Skeletal muscle tissue (tissue), 3 donors: ENCODE measurements at regions not wholly inside any gene's neighbourhood (a gene's known extent, or its start where the extent isn't known, plus 50 kb on each side); places are given as distances from the start of the nearest gene placed in this dataset.
"Not testable (repeated sequence)": the region's sequence is repeated elsewhere in the genome, so short reads cannot be mapped to it uniquely, and the experiment has no call there.

ENCODE experiments used
- H3K27ac ChIP-seq: one replicate; pipeline ENCODE4 v1.7.0; 2013; ENCODE audit warnings: mild to moderate bottlenecking, low read depth, low read length, inconsistent platforms
- H3K27me3 ChIP-seq, 3 donors: one replicate each; pipeline ENCODE4 v1.7.0; 2013; ENCODE audit warnings: low read length in 3 of 3; ENCODE audit not compliant: control insufficient read depth in 3 of 3, insufficient read depth in 3 of 3
- H3K36me3 ChIP-seq, 3 donors: one replicate each; pipeline ENCODE4 v1.7.0; 2013; ENCODE audit warnings: low read length in 3 of 3; ENCODE audit not compliant: control insufficient read depth in 3 of 3, insufficient read depth in 3 of 3
- H3K4me1 ChIP-seq, 3 donors: one replicate each; pipeline ENCODE4 v1.7.0; 2013; ENCODE audit warnings: low read length in 3 of 3, mild to moderate bottlenecking in 3 of 3; ENCODE audit not compliant: control insufficient read depth in 3 of 3, insufficient read depth in 3 of 3
- H3K4me3 ChIP-seq, 3 donors: one replicate each; pipeline ENCODE4 v1.7.0; 2013; ENCODE audit warnings: low read length in 3 of 3
- H3K9ac ChIP-seq, 3 donors: one replicate each; pipeline ENCODE4 v1.7.0; 2013; ENCODE audit warnings: low read length in 3 of 3, mild to moderate bottlenecking in 3 of 3, moderate library complexity in 2 of 3, low read depth in 1 of 3
- H3K9me3 ChIP-seq, 3 donors: one replicate each; pipeline ENCODE4 v1.7.0; 2013; ENCODE audit warnings: low read length in 3 of 3; ENCODE audit not compliant: control insufficient read depth in 3 of 3
- donor health status: Osteomylitis.

DNA sequence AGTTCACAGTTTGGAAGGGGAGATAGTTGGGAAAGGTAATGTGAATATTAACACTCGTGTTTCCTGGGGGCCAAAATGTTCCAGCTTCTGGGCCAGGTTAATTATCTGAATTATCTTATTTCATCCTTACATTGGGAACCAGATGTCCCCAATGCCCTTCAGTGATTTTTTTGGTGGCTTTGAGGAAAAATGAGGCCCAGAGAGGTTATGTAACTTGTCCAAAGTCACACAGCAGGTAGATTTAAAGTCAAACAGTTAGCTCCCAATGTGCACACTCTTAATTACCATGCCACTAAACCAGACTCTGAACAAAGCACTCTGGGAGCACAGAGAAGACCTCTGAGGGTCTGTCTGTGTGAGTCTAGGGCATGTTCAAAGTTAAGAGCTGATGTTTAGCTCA lies 259.9 kb upstream of the PLGLB2 start:
- not testable (repeated sequence) for H3K9me3 ChIP-seq, H3K9ac ChIP-seq, H3K4me1 ChIP-seq, H3K27ac ChIP-seq, H3K27me3 ChIP-seq, H3K4me3 ChIP-seq, H3K36me3 ChIP-seq

DNA sequence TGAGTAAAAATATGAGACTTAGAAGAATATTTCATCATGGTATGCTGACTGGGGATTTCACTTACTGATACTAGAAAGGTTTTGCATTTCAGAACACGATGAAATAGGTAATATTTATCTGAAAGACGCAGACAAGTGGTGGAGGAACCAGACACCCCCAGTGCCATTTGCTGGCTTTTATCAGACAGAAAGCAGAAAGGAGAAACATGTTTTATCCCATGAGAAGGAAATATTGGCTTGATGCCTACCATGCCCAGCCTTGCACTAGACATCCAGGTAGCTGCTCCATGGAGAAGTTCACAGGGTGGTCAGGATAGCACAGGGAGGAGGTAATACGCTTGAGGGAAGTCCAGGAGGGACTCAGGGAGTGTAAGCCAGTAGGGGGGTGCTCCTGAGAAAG lies 258.9 kb upstream of the PLGLB2 start:
- not testable (repeated sequence) for H3K27me3 ChIP-seq, H3K4me3 ChIP-seq, H3K9ac ChIP-seq

DNA sequence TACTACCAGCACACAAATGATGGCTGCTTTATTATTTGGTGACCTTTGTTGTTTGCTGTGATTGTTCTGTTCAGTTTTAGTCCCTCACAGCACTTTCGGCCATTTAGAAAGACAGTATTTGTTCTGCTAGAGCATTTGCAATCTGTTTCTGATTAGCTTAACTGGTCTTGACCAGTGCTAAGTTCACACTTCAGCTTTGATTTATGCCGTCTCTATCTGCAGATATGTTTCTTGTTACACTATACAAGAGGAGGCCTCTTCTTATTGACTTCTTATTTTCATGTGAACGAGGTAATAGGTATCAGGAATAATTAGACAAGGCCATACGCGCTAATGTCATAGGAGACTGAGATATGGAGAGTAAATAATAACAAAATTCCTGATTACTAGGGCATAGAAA lies 253.0 kb upstream of the PLGLB2 start:
- H3K27me3 ChIP-seq, H3K36me3 ChIP-seq, H3K9me3 ChIP-seq, H3K4me1 ChIP-seq, H3K27ac ChIP-seq, H3K4me3 ChIP-seq, H3K9ac ChIP-seq: not testable (repeated sequence)

More for the DNA sequence above, 258.9 kb upstream of the PLGLB2 start:
- not testable (repeated sequence) for H3K4me1 ChIP-seq, H3K36me3 ChIP-seq, H3K27ac ChIP-seq, H3K9me3 ChIP-seq

DNA sequence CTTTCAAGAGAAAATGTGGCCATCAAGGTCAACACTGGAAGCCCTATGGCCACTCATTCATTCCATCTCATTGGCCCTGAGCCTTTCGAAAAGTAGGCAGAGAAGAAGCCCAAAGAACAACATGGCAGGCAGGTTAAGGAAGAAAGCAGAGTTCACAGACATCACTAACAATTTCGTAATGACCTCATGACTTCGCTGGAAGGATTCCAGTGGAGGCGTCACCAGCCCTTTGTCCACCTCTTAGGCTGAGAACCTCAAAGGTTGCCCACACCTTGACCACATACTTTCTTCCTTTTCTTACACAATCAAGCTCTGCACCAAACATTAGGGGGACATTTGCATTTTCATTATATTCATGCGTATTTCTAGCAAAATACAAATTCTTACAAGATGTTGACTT lies 252.4 kb upstream of the PLGLB2 start:
- not testable (repeated sequence) for H3K27ac ChIP-seq

DNA sequence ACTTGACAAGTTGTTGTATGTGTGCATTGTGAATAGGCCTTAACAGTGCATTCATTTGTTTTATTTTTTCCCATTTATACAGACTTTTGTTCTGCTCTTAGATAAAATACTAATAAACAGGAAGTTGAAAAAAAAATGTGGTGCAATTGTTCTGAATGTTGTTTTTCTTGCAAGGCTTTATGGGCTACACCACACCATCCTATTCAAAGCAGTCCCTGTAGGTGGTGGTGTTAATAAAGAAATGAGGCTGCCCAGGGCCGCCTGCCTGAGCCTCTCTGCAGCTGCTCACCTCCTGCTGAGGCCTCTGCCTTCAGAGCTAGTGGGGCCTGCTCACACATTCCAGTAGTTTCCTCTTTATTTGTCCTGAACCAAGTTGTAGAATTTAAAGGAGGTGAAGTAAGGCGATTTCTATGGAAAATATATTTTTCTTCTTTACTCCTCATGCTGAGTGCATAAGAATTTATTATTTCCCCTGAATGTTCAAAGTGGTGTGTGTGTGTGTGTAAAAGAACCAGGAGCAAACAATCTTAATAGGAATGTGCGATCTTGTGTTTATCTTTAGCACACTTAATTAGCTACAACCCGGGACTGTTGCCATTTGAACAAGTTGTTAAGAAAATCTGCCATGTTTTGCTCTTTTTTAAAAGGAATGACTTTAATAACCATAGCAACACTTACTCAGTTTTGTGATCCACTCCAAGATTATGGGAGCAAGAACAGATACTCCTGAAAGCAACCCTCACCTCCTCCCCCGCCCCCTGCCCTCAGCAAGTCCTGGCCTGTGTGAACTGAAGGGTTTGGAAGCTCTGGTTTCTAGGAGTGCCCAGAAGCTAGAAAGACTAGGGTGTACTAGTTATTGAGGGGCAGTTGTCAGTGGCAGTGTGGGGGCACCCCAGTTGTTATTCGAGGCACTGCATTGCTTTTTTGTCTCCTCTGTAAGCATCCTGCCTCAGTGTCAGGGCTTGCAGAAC lies 251.6 kb upstream of the PLGLB2 start:
- not testable (repeated sequence) for H3K36me3 ChIP-seq, H3K9me3 ChIP-seq, H3K4me3 ChIP-seq, H3K9ac ChIP-seq, H3K4me1 ChIP-seq, H3K27ac ChIP-seq, H3K27me3 ChIP-seq

More for the DNA sequence above, 252.4 kb upstream of the PLGLB2 start:
- not testable (repeated sequence) for H3K9ac ChIP-seq, H3K4me3 ChIP-seq, H3K4me1 ChIP-seq, H3K9me3 ChIP-seq, H3K36me3 ChIP-seq, H3K27me3 ChIP-seq

DNA sequence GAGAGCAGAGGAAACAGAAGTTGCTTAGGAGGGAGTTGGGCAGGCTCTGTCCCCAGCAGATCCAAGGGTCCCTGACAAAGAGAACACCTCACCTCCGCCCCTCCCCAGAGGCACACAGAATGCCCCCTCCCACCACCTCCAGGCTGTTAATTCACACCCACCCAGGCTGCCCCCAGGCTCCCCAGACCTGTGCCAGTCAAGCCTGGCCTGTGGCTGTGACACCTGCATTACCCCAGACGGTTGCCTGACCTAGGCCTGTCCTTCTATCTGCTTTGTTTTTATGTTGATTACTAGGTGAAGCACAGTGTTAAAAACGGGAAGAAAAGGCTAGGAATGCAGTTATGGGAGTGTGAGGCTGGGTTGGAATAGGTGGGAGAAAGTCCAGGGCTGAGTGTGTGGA lies 250.8 kb upstream of the PLGLB2 start:
- H3K9me3 ChIP-seq, H3K36me3 ChIP-seq, H3K27ac ChIP-seq, H3K4me1 ChIP-seq, H3K27me3 ChIP-seq, H3K9ac ChIP-seq, H3K4me3 ChIP-seq: not testable (repeated sequence)

DNA sequence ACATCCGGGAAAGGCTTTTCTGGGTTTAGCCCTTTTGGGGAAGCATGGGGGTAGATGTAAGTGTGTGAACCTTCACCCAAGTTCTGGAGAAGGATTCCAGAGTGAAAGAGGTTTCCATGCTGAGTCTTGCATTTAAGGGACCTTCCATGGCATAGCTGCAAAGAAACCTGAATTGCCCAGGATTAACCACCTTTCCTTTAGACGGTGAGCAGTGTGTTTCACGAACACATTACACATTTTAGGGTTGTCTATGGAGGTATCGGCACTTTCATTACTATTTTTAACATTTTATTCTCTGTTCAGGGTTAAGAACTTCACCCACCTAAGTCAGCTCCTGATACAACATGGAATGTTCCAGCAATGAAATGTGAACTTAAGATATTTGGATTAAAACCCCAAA lies 250.2 kb upstream of the PLGLB2 start:
- not testable (repeated sequence) for H3K4me3 ChIP-seq, H3K9me3 ChIP-seq, H3K36me3 ChIP-seq, H3K27ac ChIP-seq, H3K4me1 ChIP-seq, H3K9ac ChIP-seq, H3K27me3 ChIP-seq

DNA sequence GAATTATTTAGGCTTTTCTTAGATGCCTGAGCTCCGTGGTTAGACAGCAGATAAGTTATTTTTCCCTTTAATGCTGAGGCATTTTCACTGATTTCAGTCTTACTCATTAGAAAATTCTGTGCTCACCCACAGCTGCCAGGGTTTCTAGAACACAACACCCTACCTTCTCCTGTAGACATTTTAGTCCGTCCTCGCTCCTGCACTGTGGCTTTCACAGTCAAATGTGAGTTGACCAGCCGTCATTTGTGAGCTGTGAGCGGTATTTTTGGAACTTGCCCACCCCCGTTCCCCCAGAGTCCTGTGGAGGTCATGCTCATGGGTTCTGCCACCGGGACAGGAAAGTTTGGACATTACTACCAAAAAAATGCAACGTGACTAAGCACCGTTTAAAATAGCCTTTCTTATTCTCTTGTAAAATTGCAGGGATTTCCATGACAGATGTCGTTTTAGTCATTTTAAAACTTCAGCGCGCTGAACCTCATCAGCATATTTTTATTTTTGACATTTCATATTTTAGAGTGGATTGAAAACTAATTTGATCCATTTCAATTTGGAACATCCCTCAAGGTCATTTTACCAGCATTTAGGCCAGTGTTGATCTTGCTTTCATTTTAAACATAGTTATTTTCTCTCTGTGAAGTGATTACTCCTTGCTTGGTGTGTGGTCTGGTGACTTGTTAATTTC lies 249.6 kb upstream of the PLGLB2 start:
- not testable (repeated sequence) for H3K4me3 ChIP-seq, H3K9me3 ChIP-seq, H3K4me1 ChIP-seq, H3K36me3 ChIP-seq, H3K9ac ChIP-seq, H3K27me3 ChIP-seq
- H3K27ac ChIP-seq = peak overlapping the region; percentile 25

DNA sequence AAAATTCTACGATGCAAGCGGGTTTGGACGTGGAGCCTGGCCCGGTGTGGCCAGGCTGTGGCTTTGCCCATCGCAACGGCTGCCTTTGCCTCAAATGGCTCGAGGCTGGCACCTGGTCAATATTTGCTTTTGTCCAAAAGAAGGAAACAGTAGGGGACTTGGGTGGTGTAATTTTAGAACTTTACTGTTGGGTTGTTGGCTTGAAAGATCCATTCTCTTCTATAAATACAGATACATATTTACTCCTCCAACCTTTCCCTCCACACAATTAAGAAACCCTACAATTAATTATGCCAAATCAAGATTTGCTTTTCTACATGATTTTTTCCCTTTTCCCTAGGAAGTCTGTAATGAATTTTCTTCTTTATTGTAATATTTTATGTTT lies 249.0 kb upstream of the PLGLB2 start:
- H3K27ac ChIP-seq = peak overlapping the region; percentile 25
- H3K9ac ChIP-seq, H3K9me3 ChIP-seq, H3K27me3 ChIP-seq, H3K4me3 ChIP-seq, H3K36me3 ChIP-seq, H3K4me1 ChIP-seq: not testable (repeated sequence)

DNA sequence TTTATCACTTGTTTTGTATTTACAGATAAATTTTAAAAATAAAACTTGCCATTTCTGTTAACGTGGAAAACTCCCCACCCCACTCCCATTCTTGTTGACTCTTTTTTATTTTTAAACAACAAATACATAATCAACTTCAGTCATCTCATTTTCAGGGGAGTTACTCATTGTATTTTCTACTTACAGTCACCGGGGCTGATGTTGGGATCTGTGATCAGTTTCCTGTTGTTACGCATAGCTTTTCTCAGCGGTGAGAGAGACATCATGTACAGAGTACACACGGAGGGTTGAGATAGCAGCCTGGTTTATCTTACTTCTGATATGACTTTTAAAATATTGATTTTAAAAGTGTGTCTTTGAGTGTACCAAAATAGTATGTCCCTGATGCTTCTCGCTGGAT lies 248.0 kb upstream of the PLGLB2 start:
- not testable (repeated sequence) for H3K4me1 ChIP-seq, H3K4me3 ChIP-seq, H3K27ac ChIP-seq, H3K9me3 ChIP-seq, H3K36me3 ChIP-seq, H3K27me3 ChIP-seq, H3K9ac ChIP-seq
